ENCODE measurements at regions not wholly inside any gene's neighbourhood (a gene's known extent, or its start where the extent isn't known, plus 50 kb on each side); places are given as distances from the start of the nearest gene placed in this dataset.

DNA sequence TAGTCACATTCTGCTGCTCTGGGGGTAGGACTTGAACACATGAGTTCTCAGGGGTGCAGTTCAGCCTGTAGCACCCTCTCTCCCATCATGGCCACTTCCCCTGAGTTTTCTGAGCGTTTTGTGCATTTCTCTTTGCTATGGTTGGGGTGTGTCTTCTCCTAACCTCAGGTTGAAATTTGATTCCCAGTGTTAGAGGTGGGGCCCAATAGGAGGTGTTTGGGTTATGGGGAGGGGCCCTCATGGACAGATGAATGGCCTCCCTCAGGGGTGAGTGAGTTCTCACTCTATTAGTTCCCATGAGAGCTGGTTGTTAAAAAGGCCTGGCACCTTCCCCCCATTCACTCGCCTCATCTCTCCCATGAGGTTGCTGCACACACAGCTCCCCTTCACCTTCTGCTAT, 101.1 kb downstream of the FOXL1 start:
- TF ChIP-seq, protein P1, sequence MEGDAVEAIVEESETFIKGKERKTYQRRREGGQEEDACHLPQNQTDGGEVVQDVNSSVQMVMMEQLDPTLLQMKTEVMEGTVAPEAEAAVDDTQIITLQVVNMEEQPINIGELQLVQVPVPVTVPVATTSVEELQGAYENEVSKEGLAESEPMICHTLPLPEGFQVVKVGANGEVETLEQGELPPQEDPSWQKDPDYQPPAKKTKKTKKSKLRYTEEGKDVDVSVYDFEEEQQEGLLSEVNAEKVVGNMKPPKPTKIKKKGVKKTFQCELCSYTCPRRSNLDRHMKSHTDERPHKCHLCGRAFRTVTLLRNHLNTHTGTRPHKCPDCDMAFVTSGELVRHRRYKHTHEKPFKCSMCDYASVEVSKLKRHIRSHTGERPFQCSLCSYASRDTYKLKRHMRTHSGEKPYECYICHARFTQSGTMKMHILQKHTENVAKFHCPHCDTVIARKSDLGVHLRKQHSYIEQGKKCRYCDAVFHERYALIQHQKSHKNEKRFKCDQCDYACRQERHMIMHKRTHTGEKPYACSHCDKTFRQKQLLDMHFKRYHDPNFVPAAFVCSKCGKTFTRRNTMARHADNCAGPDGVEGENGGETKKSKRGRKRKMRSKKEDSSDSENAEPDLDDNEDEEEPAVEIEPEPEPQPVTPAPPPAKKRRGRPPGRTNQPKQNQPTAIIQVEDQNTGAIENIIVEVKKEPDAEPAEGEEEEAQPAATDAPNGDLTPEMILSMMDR (IDR thresholded peaks at IDR 0.05), result no peak
- TF ChIP-seq POLR2A (IDR thresholded peaks at IDR 0.05), result no peak
